ENCODE measurements at regions not wholly inside any gene's neighbourhood (a gene's known extent, or its start where the extent isn't known, plus 50 kb on each side); places are given as distances from the start of the nearest gene placed in this dataset.

DNA sequence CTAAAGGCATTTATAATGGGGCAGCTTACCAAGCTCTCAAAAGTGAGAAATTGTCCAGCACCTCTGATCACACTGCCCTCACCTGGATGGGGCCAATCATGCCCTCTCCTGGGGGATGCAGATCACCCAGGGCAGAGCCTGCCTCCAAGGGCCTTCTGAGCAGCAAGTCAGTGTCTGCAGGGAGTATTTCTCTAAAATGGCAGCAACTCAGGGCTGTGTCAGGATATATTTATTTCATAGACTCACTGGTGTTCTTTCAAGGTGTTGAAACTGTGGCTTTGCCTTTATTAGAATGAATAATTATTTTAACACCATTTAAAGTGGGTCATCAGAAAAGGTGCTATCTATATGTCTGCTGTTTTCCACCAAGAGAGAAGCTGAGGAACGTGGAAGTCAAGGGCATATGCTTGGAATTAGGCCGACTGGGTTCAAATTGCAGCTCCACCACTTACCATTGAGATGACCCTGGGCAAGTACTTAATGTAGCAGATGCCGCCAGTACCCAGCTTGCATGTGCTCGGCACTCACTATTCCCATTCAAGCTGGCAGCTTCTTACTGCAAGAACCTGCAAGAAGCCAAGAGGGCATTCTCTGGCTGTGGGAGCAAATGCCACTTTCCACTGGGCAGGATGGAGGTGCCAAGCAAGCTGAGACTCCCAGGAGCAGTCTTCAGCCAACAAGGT, 590.0 kb downstream of the BCOR start:
- H3K27ac ChIP-seq (ENCODE audit: extremely low read depth, low read depth, low read length): no peak overlapping the region
- DNase-seq (ENCODE audit: extremely low read depth in 1 of 4, low spot score in 3 of 4) (no peak), ATAC-seq (no peak), FAIRE-seq (no peak)
- no peak overlapping the region for H3K4me3 ChIP-seq
- H3K9me3 ChIP-seq (replicated peaks; ENCODE audit: control insufficient read depth, insufficient read depth, low read depth, low read length): no peaks in the 10 kb centered on the region
- intact Hi-C loops (cut with micrococcal nuclease) (no loop called here), in situ Hi-C loops (cut with MboI) (no loop called here)
- H4K20me1 ChIP-seq (replicated peaks; ENCODE audit: control insufficient read depth, insufficient read depth, low read length): no peaks in the 10 kb centered on the region
- no peak overlapping the region for H3K4me2 ChIP-seq (ENCODE audit: insufficient read depth, low read length)
- H2AFZ ChIP-seq (ENCODE audit: low read depth, low read length): no peak overlapping the region
- WGBS (ENCODE audit: insufficient coverage, low coverage, missing lambda C conversion rate): 20% methylated on average over 1 of the region's 4 CpGs
- no peaks in the 10 kb centered on the region for H3K27me3 ChIP-seq (ENCODE audit: control insufficient read depth in 2 of 2, insufficient read depth in 2 of 2, low read length in 2 of 2)
- ChIA-PET POLR2A (interaction anchor here (0.6 to 0.7 kb wide), 2 partner anchors 197 to 428 kb away, joined by 3 to 4 read pairs; no protein-coding TSS in a partner anchor), CTCF (ENCODE audit: low intra/inter-chr PET ratio) (no interaction called here)
- no peaks in the 10 kb centered on the region for H3K79me2 ChIP-seq (ENCODE audit: control insufficient read depth, insufficient read depth, low read length)
- H3K9me1 ChIP-seq (ENCODE audit: control insufficient read depth, insufficient read depth, low read length): no peaks in the 10 kb centered on the region
- no peak overlapping the region for H3K9ac ChIP-seq (ENCODE audit: insufficient read depth in 1 of 2, low read depth in 2 of 2, low read length in 2 of 2)
- no peaks in the 10 kb centered on the region for H3K36me3 ChIP-seq (ENCODE audit: control insufficient read depth, insufficient read depth, low read length)
- no peaks in the 10 kb centered on the region; a peak in 1 of 5 replicates for H3K4me1 ChIP-seq (replicated peaks in 1 of 2; ENCODE audit: control insufficient read depth in 2 of 2, insufficient read depth in 2 of 2, low read length in 2 of 2)
- no TSS peak for BruUV-seq (replicated peaks)
- no peak for TF ChIP-seq HMG20A (CRISPR knock-in tag; conservative IDR thresholded peaks at IDR 0.05)
- TF ChIP-seq TAF15 (IDR thresholded peaks at IDR 0.05; ENCODE audit: low read depth, low read length): no peak
- TF ChIP-seq, protein P1, sequence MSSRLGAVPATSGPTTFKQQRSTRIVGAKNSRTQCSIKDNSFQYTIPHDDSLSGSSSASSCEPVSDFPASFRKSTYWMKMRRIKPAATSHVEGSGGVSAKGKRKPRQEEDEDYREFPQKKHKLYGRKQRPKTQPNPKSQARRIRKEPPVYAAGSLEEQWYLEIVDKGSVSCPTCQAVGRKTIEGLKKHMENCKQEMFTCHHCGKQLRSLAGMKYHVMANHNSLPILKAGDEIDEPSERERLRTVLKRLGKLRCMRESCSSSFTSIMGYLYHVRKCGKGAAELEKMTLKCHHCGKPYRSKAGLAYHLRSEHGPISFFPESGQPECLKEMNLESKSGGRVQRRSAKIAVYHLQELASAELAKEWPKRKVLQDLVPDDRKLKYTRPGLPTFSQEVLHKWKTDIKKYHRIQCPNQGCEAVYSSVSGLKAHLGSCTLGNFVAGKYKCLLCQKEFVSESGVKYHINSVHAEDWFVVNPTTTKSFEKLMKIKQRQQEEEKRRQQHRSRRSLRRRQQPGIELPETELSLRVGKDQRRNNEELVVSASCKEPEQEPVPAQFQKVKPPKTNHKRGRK (tag; IDR thresholded peaks at IDR 0.05): no peak
- TF ChIP-seq ZNF311 (CRISPR knock-in tag; IDR thresholded peaks at IDR 0.05): no peak
- TF ChIP-seq BHLHE40 (IDR thresholded peaks at IDR 0.05; ENCODE audit: low read length): no peak
- no peak for TF ChIP-seq ZNF134 (CRISPR knock-in tag; conservative IDR thresholded peaks at IDR 0.05)
- TF ChIP-seq KAT7 (CRISPR knock-in tag; IDR thresholded peaks at IDR 0.05; ENCODE audit: borderline replicate concordance): no peak
- TF ChIP-seq PHF20 (IDR thresholded peaks at IDR 0.05; ENCODE audit: partially characterized antibody): no peak
- TF ChIP-seq, protein P2, sequence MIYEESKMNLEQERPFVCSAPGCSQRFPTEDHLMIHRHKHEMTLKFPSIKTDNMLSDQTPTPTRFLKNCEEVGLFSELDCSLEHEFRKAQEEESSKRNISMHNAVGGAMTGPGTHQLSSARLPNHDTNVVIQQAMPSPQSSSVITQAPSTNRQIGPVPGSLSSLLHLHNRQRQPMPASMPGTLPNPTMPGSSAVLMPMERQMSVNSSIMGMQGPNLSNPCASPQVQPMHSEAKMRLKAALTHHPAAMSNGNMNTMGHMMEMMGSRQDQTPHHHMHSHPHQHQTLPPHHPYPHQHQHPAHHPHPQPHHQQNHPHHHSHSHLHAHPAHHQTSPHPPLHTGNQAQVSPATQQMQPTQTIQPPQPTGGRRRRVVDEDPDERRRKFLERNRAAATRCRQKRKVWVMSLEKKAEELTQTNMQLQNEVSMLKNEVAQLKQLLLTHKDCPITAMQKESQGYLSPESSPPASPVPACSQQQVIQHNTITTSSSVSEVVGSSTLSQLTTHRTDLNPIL (CRISPR knock-in tag; IDR thresholded peaks at IDR 0.05): no peak
- TF ChIP-seq ID3 (CRISPR knock-in tag; IDR thresholded peaks at IDR 0.05): no peak
- no peak for TF ChIP-seq ID3 (tag; IDR thresholded peaks at IDR 0.05)
- no peak for TF ChIP-seq PRPF4 (IDR thresholded peaks at IDR 0.05; ENCODE audit: insufficient read depth, low read depth, low read length, poor library complexity, severe bottlenecking)
- TF ChIP-seq ARNT (IDR thresholded peaks at IDR 0.05): no peak
- TF ChIP-seq, protein P3, sequence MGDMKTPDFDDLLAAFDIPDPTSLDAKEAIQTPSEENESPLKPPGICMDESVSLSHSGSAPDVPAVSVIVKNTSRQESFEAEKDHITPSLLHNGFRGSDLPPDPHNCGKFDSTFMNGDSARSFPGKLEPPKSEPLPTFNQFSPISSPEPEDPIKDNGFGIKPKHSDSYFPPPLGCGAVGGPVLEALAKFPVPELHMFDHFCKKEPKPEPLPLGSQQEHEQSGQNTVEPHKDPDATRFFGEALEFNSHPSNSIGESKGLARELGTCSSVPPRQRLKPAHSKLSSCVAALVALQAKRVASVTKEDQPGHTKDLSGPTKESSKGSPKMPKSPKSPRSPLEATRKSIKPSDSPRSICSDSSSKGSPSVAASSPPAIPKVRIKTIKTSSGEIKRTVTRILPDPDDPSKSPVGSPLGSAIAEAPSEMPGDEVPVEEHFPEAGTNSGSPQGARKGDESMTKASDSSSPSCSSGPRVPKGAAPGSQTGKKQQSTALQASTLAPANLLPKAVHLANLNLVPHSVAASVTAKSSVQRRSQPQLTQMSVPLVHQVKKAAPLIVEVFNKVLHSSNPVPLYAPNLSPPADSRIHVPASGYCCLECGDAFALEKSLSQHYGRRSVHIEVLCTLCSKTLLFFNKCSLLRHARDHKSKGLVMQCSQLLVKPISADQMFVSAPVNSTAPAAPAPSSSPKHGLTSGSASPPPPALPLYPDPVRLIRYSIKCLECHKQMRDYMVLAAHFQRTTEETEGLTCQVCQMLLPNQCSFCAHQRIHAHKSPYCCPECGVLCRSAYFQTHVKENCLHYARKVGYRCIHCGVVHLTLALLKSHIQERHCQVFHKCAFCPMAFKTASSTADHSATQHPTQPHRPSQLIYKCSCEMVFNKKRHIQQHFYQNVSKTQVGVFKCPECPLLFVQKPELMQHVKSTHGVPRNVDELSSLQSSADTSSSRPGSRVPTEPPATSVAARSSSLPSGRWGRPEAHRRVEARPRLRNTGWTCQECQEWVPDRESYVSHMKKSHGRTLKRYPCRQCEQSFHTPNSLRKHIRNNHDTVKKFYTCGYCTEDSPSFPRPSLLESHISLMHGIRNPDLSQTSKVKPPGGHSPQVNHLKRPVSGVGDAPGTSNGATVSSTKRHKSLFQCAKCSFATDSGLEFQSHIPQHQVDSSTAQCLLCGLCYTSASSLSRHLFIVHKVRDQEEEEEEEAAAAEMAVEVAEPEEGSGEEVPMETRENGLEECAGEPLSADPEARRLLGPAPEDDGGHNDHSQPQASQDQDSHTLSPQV (IDR thresholded peaks at IDR 0.05): no peak
